Testis (tissue), 2 donors: ENCODE measurements at regions not wholly inside any gene's neighbourhood (a gene's known extent, or its start where the extent isn't known, plus 50 kb on each side); places are given as distances from the start of the nearest gene placed in this dataset.
"Not testable (repeated sequence)": the region's sequence is repeated elsewhere in the genome, so short reads cannot be mapped to it uniquely, and the experiment has no call there.

Source experiments
- DNase-seq: peaks from one replicate; pipeline ENCODE4 v3.0.0-alpha.2; 2019
- H3K27ac ChIP-seq, 2 donors: fragments of 200-600 bp; sonication (generic); one replicate each; pipeline ENCODE4 v1.5.1; 2019
- H3K27me3 ChIP-seq: fragments of 200-600 bp; sonication (generic); one replicate; pipeline ENCODE4 v1.5.1; 2019
- H3K36me3 ChIP-seq: fragments of 200-600 bp; sonication (generic); one replicate; pipeline ENCODE4 v1.5.1; 2017; ENCODE audit warnings: low read depth; ENCODE audit errors: missing control alignments
- H3K4me1 ChIP-seq: fragments of 200-600 bp; sonication (generic); one replicate; pipeline ENCODE4 v1.5.1; 2019
- H3K4me3 ChIP-seq, 2 donors: fragments of 200-600 bp; sonication (generic); one replicate each; pipeline ENCODE4 v1.5.1; 2017 to 2019
- H3K9me3 ChIP-seq: fragments of 200-600 bp; sonication (generic); one replicate; pipeline ENCODE4 v1.5.1; 2017
- CTCF ChIP-seq, 3 experiments: fragments of 450-650 bp in 2 of 3; fragments of 200-600 bp in 1 of 3; sonication (generic) in 1 of 3; IDR thresholded peaks; one replicate each; pipeline ENCODE4 v1.5.1; 2016 to 2019; ENCODE audit warnings: antibody characterized with exemption in 3 of 3, mild to moderate bottlenecking in 2 of 3, moderate library complexity in 1 of 3
- POLR2A ChIP-seq: fragments of 450-650 bp; IDR thresholded peaks from one replicate; pipeline ENCODE4 v1.6.1; 2017; ENCODE audit warnings: antibody characterized with exemption, mild to moderate bottlenecking, moderate library complexity
- WGBS, 2 donors: methylation state at CpG; one replicate each; pipeline ENCODE4 v1.1.5; 2018; 5-methylcytosine and 5-hydroxymethylcytosine counted together
- intact Hi-C: fragments of 100-400 bp; cut with DNase I; formaldehyde crosslinking; loops from one replicate; pipeline ENCODE4 v1.15.1; 2023; ENCODE audit warnings: low total_unique reads

DNA sequence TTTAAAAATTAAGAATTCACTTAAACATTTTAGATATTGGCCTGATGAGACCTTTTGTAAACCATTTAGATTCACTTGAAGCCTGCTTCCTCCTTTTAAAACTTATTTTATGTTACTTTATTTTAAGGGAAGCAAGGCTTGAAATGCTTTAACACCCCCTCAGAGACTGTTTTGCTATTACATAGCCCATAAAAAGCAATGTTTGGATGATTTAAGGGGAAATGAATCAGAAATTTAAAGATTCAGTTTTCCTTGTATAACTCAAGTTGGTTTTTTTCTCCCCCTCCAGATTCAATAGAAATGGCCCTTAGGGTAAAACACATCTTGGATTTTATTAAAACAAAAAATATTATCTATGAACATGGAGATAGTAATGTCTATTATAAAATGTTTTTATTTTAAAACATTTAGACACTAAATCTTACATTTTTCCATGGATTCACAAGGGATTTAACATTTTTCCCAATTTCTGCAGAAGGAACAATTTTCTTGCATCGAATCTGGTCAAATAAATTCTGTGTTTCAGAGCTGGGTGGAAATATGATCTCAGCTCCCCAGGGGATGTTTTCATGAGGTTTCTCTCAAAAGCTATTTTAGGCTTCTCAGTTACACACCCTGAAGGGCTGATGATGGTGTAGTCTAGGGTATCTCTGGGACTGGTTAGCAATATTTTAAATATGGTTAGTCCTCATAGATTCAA is 69.3 kb upstream of the WARS2 start:
- no peaks in the 10 kb centered on the region for H3K9me3 ChIP-seq
- H3K27ac ChIP-seq: no peak overlapping the region
- H3K36me3 ChIP-seq: no peaks in the 10 kb centered on the region
- no peak overlapping the region for H3K4me3 ChIP-seq
- no peak for TF ChIP-seq POLR2A
- TF ChIP-seq CTCF (IDR thresholded peaks at IDR 0.05): no peak
- DNase-seq: no peak
- no peaks in the 10 kb centered on the region for H3K4me1 ChIP-seq
- H3K27me3 ChIP-seq: no peaks in the 10 kb centered on the region
- 68 to 74% methylated on average over 1 of the region's 1 CpG for WGBS, 2 donors
- intact Hi-C loops: no loop called here

- H3K27ac ChIP-seq: no peak overlapping the region
- no peaks in the 10 kb centered on the region for H3K36me3 ChIP-seq
- no peak for DNase-seq
- no peak overlapping the region for H3K4me3 ChIP-seq
- no peaks in the 10 kb centered on the region for H3K9me3 ChIP-seq
- 83 to 96% methylated on average over 1 of the region's 1 CpG for WGBS, 2 donors
- intact Hi-C loops: no loop called here
- H3K4me1 ChIP-seq: no peaks in the 10 kb centered on the region
- TF ChIP-seq POLR2A (no peak), CTCF (IDR thresholded peaks at IDR 0.05) (no peak)
- H3K27me3 ChIP-seq: no peaks in the 10 kb centered on the region
Measured at GRCh38 chr1:119210296-119210649, 69.8 kb upstream of the WARS2 start.

DNA sequence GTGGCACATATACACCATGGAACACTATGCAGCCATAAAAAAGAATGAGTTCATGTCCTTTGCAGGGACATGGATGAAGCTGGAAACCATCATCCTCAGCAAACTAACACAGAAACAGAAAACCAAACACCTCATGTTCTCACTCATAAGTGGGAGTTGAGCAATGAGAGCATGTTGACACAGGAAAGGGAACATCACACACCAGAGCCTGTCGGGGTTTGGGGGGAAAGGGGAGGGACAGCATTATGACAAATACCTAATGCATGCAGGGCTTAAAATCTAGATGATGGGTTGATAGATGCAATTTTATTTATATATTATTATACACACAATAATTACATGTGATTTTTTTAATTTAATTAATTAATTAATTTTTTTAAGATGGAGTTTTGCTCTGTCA is 72.8 kb upstream of the WARS2 start:
- H3K27me3 ChIP-seq, H3K9me3 ChIP-seq, H3K4me1 ChIP-seq, H3K4me3 ChIP-seq, H3K36me3 ChIP-seq, H3K27ac ChIP-seq, DNase-seq, intact Hi-C loops: not testable (repeated sequence)
- 89 to 96% methylated on average over 1 of the region's 1 CpG for WGBS, 2 donors

DNA sequence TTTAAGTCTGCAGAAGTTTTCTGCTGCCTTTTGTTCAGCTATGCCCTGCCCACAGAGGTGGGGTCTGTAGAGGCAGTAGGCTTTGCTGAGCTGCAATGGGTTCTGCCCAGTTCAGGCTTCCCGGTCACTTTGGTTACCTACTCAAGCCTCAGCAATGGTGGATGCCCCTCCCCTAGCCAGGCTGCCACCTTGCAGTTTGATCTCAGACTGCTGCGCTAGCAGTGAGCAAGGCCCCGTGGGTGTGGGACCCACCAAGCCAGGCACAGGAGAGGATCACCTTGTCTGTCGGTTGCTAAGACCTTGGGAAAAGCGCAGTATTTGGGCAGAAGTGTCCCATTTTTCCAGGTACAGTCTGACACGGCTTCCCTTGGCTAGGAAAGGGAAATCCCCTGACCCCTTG is 74.5 kb upstream of the WARS2 start:
- H3K27ac ChIP-seq, H3K27me3 ChIP-seq, H3K4me1 ChIP-seq, H3K4me3 ChIP-seq, H3K36me3 ChIP-seq, H3K9me3 ChIP-seq, intact Hi-C loops, DNase-seq: not testable (repeated sequence)
- 98 to 100% methylated on average over 1 to 6 of the region's 6 CpGs for whole genome bisulfite sequencing, 2 donors

- no peak for DNase-seq
- H3K36me3 ChIP-seq: no peaks in the 10 kb centered on the region
- no peak overlapping the region for H3K4me3 ChIP-seq
- intact Hi-C loops: no loop called here
- no peak for TF ChIP-seq POLR2A
- TF ChIP-seq CTCF (IDR thresholded peaks at IDR 0.05): no peak
- H3K27me3 ChIP-seq: no peaks in the 10 kb centered on the region
- no peaks in the 10 kb centered on the region for H3K9me3 ChIP-seq
- H3K27ac ChIP-seq: no peak overlapping the region
- no peaks in the 10 kb centered on the region for H3K4me1 ChIP-seq
Measured at GRCh38 chr1:119217309-119217828, 76.9 kb upstream of the WARS2 start.

DNA sequence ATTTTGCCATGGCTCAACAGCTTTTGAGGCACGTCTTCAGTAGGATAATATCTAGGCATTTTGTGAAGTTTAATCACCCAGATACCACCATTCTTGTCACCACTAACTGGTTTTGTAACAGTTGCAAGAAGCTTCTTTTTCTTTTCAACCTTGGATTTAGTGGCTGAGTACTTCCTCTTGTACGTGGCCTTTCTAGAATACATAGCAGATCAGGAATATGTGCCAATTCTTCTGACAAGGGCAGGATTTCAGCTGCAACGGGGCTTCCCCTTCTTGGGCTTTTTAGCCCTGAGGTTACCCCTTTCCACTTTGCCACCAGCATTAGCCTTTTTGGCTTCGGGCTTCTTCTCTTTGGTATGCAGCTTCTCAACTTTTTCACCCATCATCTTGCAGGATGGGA is 79.3 kb upstream of the WARS2 start:
- H3K9me3 ChIP-seq: no peaks in the 10 kb centered on the region
- no peak for DNase-seq
- H3K4me1 ChIP-seq: no peaks in the 10 kb centered on the region
- intact Hi-C loops: no loop called here
- no peaks in the 10 kb centered on the region for H3K27me3 ChIP-seq
- TF ChIP-seq POLR2A (no peak), CTCF (IDR thresholded peaks at IDR 0.05) (no peak)
- no peaks in the 10 kb centered on the region for H3K36me3 ChIP-seq
- no peak overlapping the region for H3K4me3 ChIP-seq
- 61 to 74% methylated on average over 4 of the region's 4 CpGs for WGBS, 2 donors
- H3K27ac ChIP-seq: no peak overlapping the region
